DND-41 (cell line): ENCODE measurements at regions not wholly inside any gene's neighbourhood (a gene's known extent, or its start where the extent isn't known, plus 50 kb on each side); places are given as distances from the start of the nearest gene placed in this dataset.

Experiments used
- EZH2 ChIP-seq: IDR thresholded peaks from 3 replicates; pipeline ENCODE4 v1.6.1; 2012; ENCODE audit warnings: borderline replicate concordance, low read depth, mild to moderate bottlenecking, moderate library complexity, low read length, inconsistent platforms; ENCODE audit not compliant: severe bottlenecking
- TF ChIP-seq, protein P1 (sequence below): IDR thresholded peaks from 2 replicates; pipeline ENCODE4 v1.5.1; 2012; ENCODE audit warnings: borderline replicate concordance, low read length, moderate library complexity, mild to moderate bottlenecking; ENCODE audit not compliant: poor library complexity, severe bottlenecking; ENCODE audit errors: extremely low read depth

DNA sequence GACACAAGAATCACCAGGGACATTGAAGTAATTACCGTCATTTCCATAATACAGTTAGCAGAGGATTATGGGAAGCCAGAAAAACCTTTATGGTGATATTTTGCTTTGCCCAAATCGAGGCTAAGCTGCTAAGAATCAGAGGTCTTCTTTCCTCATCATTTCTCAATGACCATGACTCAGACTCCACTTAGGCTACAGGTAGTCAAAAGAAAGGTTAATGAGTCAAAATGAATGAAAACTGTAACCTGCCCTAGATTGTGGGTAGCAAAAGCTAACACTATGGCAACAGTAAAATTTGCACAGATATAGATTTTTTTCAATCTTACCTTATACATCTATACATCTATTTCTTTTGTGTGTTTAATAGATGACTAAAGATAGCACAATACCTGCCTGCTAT lies 185.8 kb downstream of the CARTPT start:
- TF ChIP-seq, protein P1, sequence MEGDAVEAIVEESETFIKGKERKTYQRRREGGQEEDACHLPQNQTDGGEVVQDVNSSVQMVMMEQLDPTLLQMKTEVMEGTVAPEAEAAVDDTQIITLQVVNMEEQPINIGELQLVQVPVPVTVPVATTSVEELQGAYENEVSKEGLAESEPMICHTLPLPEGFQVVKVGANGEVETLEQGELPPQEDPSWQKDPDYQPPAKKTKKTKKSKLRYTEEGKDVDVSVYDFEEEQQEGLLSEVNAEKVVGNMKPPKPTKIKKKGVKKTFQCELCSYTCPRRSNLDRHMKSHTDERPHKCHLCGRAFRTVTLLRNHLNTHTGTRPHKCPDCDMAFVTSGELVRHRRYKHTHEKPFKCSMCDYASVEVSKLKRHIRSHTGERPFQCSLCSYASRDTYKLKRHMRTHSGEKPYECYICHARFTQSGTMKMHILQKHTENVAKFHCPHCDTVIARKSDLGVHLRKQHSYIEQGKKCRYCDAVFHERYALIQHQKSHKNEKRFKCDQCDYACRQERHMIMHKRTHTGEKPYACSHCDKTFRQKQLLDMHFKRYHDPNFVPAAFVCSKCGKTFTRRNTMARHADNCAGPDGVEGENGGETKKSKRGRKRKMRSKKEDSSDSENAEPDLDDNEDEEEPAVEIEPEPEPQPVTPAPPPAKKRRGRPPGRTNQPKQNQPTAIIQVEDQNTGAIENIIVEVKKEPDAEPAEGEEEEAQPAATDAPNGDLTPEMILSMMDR: no peak
- no peak for TF ChIP-seq EZH2
